ENCODE measurements at regions not wholly inside any gene's neighbourhood (a gene's known extent, or its start where the extent isn't known, plus 50 kb on each side); places are given as distances from the start of the nearest gene placed in this dataset.

DNA sequence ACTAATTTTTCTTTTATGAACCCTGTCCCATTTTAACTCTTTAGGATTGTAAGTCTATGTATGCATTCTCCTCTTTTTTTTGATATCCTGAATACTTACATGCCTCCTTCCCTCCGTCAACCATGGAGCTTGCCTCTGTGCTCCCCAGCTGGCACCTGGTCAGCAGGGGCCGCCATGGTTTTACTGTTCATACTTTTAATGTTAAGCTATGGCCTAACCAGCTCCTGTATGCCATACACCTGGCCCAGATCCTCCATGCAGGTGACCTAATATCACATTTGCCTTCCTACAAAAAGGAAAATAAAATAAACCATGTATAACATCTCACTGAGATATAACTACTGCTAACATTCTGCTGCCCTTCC, 283.1 kb upstream of the TRIB2 start:
- peaks cover under 1% of the 10 kb centered on the region for H3K4me1 ChIP-seq (ENCODE audit: control insufficient read depth, insufficient read depth, low read length)
- no peak for DNase-seq (ENCODE audit: low read depth in 4 of 6, low spot score in 6 of 6)
- no peaks in the 10 kb centered on the region for H3K27me3 ChIP-seq (ENCODE audit: control insufficient read depth, insufficient read depth, low read length)
- WGBS (ENCODE audit: insufficient coverage), result 88% methylated on average over 2 of the region's 2 CpGs
- H3K4me3 ChIP-seq (ENCODE audit: low read depth, low read length), result no peak overlapping the region
- no peaks in the 10 kb centered on the region for H3K9me3 ChIP-seq (ENCODE audit: control insufficient read depth, insufficient read depth, low read length)
- H3K36me3 ChIP-seq (ENCODE audit: control insufficient read depth, insufficient read depth, low read length), result no peaks in the 10 kb centered on the region
- H3K27ac ChIP-seq (ENCODE audit: low read depth, low read length), result peak overlapping the region; percentile 61

DNA sequence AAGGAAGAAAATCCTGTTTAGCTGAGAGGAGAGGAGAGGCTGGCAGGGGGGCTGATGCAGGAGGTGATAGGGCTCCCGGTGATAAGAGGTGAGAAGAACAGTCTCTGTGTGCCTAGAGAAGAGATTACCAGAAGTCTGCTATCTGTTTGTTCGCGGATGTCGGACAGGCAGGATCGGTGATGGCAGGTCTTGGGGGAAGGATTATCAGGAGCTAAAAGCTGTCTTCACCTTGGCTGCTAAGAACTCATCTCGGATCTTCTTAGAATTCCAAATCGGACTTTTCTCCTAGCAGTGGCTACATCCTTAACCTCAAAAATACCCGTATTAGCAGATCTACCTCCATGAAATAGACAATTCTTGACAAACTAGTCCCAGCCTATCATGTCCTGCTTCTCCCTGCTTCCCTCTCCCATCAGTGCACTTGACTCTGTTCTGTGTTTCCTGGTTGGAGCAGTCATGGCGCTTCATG, 282.1 kb upstream of the TRIB2 start:
- Histone ChIP-seq H3K4me1 (ENCODE audit: control insufficient read depth, insufficient read depth, low read length) (no peaks in the 10 kb centered on the region), H3K27ac (ENCODE audit: low read depth, low read length) (no peak overlapping the region), H3K36me3 (ENCODE audit: control insufficient read depth, insufficient read depth, low read length) (no peaks in the 10 kb centered on the region), H3K9me3 (ENCODE audit: control insufficient read depth, insufficient read depth, low read length) (no peaks in the 10 kb centered on the region), H3K27me3 (ENCODE audit: control insufficient read depth, insufficient read depth, low read length) (no peaks in the 10 kb centered on the region), H3K4me3 (ENCODE audit: low read depth, low read length) (no peak overlapping the region)
- WGBS (ENCODE audit: insufficient coverage), result 94% methylated on average over 9 of the region's 9 CpGs
- no peak for DNase-seq (ENCODE audit: low read depth in 4 of 6, low spot score in 6 of 6)

DNA sequence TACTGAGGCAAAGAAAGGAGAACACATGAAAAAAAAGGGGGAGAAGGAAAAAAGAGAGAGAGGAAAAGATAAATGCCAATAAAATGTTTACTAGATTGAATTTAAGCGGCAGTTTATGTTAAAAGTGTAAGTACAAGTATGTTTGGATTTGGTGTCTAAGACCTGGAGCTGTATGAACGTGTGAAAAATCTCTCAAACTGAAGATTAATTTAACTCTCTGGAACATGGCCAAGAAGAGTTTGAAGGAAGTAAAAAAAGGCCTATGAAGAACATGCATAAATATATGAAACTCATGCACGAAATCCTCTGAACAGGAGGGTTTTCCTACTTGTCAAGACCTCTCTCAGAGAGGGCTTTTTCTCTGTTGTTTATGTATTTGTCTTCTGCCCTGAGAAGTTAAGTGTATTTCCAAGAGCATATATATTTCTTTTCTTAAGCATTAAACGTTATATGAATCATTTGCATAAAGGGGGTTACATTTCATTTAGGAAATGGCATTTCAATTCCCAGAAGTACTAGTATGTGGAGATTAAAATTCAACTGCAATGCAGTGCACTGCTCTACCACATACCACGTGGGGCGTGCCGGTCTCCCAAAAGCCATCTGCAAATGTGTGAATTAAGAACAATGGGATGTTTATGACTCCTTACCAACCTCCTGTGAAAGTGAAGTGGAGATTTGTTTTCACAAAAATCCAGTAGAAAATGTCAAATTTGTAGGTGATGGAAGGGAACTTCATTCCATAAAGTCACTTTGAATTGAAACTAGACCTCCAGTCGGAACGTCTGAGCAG, 281.1 kb upstream of the TRIB2 start:
- DNase-seq (ENCODE audit: low read depth in 4 of 6, low spot score in 6 of 6), result peak in 2 of 6 donors; percentile 48 to 55
- Histone ChIP-seq H3K9me3 (ENCODE audit: control insufficient read depth, insufficient read depth, low read length) (no peaks in the 10 kb centered on the region), H3K27me3 (ENCODE audit: control insufficient read depth, insufficient read depth, low read length) (no peaks in the 10 kb centered on the region), H3K27ac (ENCODE audit: low read depth, low read length) (no peak overlapping the region), H3K4me3 (ENCODE audit: low read depth, low read length) (no peak overlapping the region), H3K4me1 (ENCODE audit: control insufficient read depth, insufficient read depth, low read length) (no peaks in the 10 kb centered on the region), H3K36me3 (ENCODE audit: control insufficient read depth, insufficient read depth, low read length) (no peaks in the 10 kb centered on the region)
- no CpG with 5 or more reads among the region's 9 CpGs for WGBS (ENCODE audit: insufficient coverage)

DNA sequence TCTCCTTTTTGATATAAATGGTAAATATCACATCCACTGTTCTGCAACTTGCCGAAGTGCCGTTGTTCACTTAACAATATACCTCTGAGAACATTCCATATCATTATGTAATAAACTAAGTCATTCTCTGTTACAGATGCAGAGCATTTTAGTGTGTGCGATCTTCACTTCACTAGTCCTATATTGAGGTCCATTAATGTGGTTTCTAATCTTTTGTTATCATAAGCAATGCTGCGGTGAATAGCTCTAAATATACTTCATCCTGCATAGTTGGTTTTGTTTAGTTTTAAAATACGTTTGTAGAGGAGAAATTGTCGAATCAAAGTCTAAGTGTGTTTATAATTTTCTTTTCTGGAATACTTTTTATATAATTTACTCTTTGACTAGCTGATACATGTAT, 280.3 kb upstream of the TRIB2 start:
- DNase-seq (ENCODE audit: low read depth in 4 of 6, low spot score in 6 of 6), result no peak
- Histone ChIP-seq H3K36me3 (ENCODE audit: control insufficient read depth, insufficient read depth, low read length) (no peaks in the 10 kb centered on the region), H3K27ac (ENCODE audit: low read depth, low read length) (no peak overlapping the region), H3K27me3 (ENCODE audit: control insufficient read depth, insufficient read depth, low read length) (no peaks in the 10 kb centered on the region), H3K4me3 (ENCODE audit: low read depth, low read length) (no peak overlapping the region), H3K9me3 (ENCODE audit: control insufficient read depth, insufficient read depth, low read length) (no peaks in the 10 kb centered on the region), H3K4me1 (ENCODE audit: control insufficient read depth, insufficient read depth, low read length) (no peaks in the 10 kb centered on the region)
- WGBS (ENCODE audit: insufficient coverage), result no CpG with 5 or more reads among the region's 6 CpGs

DNA sequence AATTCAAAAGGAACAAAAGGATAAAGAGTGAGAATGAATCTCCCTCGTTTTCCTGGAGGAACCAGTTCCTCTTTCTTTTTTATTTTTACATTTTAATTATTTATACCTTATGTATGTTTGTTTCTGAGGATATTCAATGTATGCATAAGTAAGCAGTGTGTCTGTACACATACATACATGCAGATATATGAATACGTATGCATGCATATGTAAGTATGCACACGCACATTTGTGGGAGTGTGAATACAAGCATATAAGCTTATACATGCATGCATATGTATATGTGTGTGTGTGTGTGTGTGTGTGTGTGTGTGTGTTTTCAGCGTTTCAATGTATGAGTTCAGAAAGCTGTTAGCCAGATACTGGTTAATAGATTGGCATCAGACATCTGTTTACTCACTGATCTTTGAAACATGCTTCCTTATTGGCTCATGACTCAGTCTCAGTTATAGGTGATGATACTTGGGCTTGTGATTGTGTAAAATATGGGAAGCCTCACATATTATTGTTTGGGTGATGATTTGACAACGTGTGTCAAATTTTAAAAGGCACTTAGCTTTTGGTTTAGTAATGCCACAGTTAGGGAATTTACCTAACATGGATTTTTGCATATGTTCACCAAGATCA, 279.7 kb upstream of the TRIB2 start:
- no peak overlapping the region for H3K4me3 ChIP-seq (ENCODE audit: low read depth, low read length)
- H3K27me3 ChIP-seq (ENCODE audit: control insufficient read depth, insufficient read depth, low read length), result no peaks in the 10 kb centered on the region
- H3K27ac ChIP-seq (ENCODE audit: low read depth, low read length), result no peak overlapping the region
- H3K9me3 ChIP-seq (ENCODE audit: control insufficient read depth, insufficient read depth, low read length), result no peaks in the 10 kb centered on the region
- WGBS (ENCODE audit: insufficient coverage), result no CpG with 5 or more reads among the region's 5 CpGs
- no peaks in the 10 kb centered on the region for H3K36me3 ChIP-seq (ENCODE audit: control insufficient read depth, insufficient read depth, low read length)
- H3K4me1 ChIP-seq (ENCODE audit: control insufficient read depth, insufficient read depth, low read length), result no peaks in the 10 kb centered on the region
- no peak for DNase-seq (ENCODE audit: low read depth in 4 of 6, low spot score in 6 of 6)

DNA sequence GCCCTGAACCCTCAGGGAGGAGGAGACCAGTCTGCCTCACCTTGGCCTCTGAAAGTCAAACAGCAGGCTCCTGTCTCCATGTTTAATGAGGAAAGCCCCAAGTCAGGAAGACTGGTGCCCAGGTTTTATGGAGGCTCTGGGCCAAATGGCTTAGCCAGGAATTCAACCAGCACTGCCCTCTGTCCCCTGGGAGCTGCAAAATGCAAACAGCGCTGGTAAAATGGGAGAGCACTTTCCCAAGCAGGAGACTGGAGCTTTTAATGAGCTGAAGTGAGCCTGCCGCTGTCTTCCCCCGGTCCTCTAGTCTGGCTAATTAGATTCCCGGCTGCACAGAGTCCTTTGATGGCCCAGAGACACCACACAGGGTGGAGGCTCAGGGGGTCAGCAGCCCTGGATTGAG, 276.0 kb upstream of the TRIB2 start:
- WGBS (ENCODE audit: insufficient coverage), result 68% methylated on average over 4 of the region's 4 CpGs
- no peaks in the 10 kb centered on the region for H3K4me1 ChIP-seq (ENCODE audit: control insufficient read depth, insufficient read depth, low read length)
- no peak overlapping the region for H3K27ac ChIP-seq (ENCODE audit: low read depth, low read length)
- no peaks in the 10 kb centered on the region for H3K9me3 ChIP-seq (ENCODE audit: control insufficient read depth, insufficient read depth, low read length)
- H3K27me3 ChIP-seq (ENCODE audit: control insufficient read depth, insufficient read depth, low read length), result no peaks in the 10 kb centered on the region
- DNase-seq (ENCODE audit: low read depth in 4 of 6, low spot score in 6 of 6), result no peak
- H3K36me3 ChIP-seq (ENCODE audit: control insufficient read depth, insufficient read depth, low read length), result no peaks in the 10 kb centered on the region
- no peak overlapping the region for H3K4me3 ChIP-seq (ENCODE audit: low read depth, low read length)

DNA sequence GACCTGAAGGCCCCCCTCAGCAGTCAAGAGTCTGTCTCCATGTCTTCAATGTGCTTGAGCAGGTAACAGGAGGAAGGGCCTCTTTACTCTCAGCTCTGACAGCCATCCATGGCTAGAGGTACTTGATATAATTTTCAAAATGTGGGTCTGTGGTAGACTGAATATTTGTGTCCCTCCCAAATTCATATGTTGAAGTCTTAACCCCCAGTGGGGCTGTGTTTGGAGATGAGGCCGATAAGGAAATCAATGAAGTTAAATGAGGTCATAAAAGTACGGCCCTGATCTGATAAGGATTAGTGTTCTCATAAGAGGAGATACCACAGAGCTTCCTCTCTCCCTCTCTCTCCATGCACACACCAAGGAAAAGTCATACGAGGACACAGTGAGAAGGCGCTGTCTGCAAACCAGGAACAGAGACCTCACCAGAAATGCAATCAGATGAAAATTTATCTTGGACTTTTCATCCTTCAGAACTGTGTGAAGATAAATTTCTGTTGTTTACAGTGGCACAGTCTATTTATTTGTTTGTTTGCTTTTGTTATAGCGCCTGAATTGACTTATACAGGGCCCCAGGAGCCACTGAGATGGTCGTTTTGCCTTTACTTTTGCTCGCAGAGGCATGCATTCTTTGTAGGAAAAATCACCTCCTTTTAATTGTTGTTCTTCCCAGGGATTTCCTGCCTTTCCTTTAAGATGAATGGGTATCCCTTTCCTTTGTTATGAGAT, 274.8 kb upstream of the TRIB2 start:
- no peak for DNase-seq (ENCODE audit: low read depth in 4 of 6, low spot score in 6 of 6)
- no peaks in the 10 kb centered on the region for H3K4me1 ChIP-seq (ENCODE audit: control insufficient read depth, insufficient read depth, low read length)
- no peaks in the 10 kb centered on the region for H3K9me3 ChIP-seq (ENCODE audit: control insufficient read depth, insufficient read depth, low read length)
- no peak overlapping the region for H3K4me3 ChIP-seq (ENCODE audit: low read depth, low read length)
- H3K27ac ChIP-seq (ENCODE audit: low read depth, low read length), result no peak overlapping the region
- no CpG with 5 or more reads among the region's 7 CpGs for WGBS (ENCODE audit: insufficient coverage)
- no peaks in the 10 kb centered on the region for H3K27me3 ChIP-seq (ENCODE audit: control insufficient read depth, insufficient read depth, low read length)
- no peaks in the 10 kb centered on the region for H3K36me3 ChIP-seq (ENCODE audit: control insufficient read depth, insufficient read depth, low read length)

DNA sequence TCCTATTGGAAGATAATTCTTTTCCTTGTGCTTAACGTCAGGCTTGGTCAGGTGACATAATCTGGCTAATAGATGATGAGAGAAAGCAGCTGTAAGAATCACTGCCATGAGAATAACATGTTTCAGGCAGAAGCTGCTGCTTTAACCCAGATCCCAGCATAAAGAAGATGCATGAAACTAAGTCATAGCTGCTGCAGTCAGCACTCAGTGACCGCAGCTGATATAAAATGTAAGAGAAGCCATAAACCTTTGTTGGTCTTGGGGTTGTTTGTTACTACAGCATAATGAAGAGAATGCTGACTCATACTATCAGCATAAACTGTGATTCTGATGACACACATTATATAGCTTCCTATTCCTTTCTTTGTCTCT, 274.3 kb upstream of the TRIB2 start:
- 29% methylated on average over 1 of the region's 2 CpGs for WGBS (ENCODE audit: insufficient coverage)
- Histone ChIP-seq H3K9me3 (ENCODE audit: control insufficient read depth, insufficient read depth, low read length) (no peaks in the 10 kb centered on the region), H3K27me3 (ENCODE audit: control insufficient read depth, insufficient read depth, low read length) (no peaks in the 10 kb centered on the region), H3K4me1 (ENCODE audit: control insufficient read depth, insufficient read depth, low read length) (no peaks in the 10 kb centered on the region), H3K36me3 (ENCODE audit: control insufficient read depth, insufficient read depth, low read length) (no peaks in the 10 kb centered on the region), H3K27ac (ENCODE audit: low read depth, low read length) (no peak overlapping the region), H3K4me3 (ENCODE audit: low read depth, low read length) (no peak overlapping the region)
- DNase-seq (ENCODE audit: low read depth in 4 of 6, low spot score in 6 of 6), result peak in 1 of 6 donors; percentile 65

DNA sequence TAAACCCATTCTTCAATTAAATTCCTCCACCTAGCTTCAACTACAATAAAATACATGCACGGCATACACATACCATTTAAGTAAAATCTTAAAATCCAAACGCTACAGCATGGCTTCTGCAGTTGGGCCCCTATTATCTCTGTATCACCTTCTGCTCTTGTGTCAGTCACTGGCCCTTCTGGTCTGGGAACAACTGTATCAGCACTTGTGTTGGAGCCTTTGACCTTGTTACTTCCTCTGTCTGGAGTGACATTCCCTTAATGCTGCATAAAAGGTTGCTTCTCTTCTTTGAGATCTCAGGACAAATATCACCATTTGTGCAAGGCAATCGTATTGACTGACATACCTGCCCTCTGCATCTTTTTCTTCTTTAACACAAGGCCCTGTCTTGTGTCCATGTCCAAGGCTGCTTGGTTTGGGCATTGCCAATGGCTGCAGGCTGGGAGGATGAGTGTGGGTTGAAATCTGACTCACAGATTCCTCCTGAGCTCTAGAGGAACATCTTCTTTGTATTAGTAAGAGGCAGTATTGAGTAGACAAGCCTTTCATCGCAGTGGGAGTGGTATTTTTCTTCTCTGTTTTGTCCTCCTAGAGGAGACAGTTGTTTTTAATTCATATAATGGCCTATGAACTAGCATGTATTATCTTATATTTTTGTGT, 267.8 kb upstream of the TRIB2 start:
- no peak overlapping the region for H3K27ac ChIP-seq (ENCODE audit: low read depth, low read length)
- H3K4me1 ChIP-seq (ENCODE audit: control insufficient read depth, insufficient read depth, low read length), result no peaks in the 10 kb centered on the region
- H3K4me3 ChIP-seq (ENCODE audit: low read depth, low read length), result no peak overlapping the region
- H3K27me3 ChIP-seq (ENCODE audit: control insufficient read depth, insufficient read depth, low read length), result no peaks in the 10 kb centered on the region
- H3K36me3 ChIP-seq (ENCODE audit: control insufficient read depth, insufficient read depth, low read length), result no peaks in the 10 kb centered on the region
- no peak for DNase-seq (ENCODE audit: low read depth in 4 of 6, low spot score in 6 of 6)
- peaks cover 2% of the 10 kb centered on the region for H3K9me3 ChIP-seq (ENCODE audit: control insufficient read depth, insufficient read depth, low read length)
- 93% methylated on average over 2 of the region's 4 CpGs for WGBS (ENCODE audit: insufficient coverage)
